WTC11 (cell line): ENCODE measurements at regions not wholly inside any gene's neighbourhood (a gene's known extent, or its start where the extent isn't known, plus 50 kb on each side); places are given as distances from the start of the nearest gene placed in this dataset.

ENCODE experiments used
- ATAC-seq: fragments of 200-7000 bp; cut with Tn5 transposase; 2 replicates; pipeline ENCODE4 v1.10.0; 2021; ENCODE audit warnings: mild to moderate bottlenecking, moderate library complexity
- CTCF ChIA-PET: fragments of 300-600 bp; sonication (Branson Sonifier 250); formaldehyde crosslinking; loops from one replicate; lab custom pipeline; 2021; ENCODE audit warnings: antibody characterized with exemption; lab: Charles Lee
- POLR2A ChIA-PET: fragments of 350-600 bp; sonication (Branson Sonifier 250); formaldehyde crosslinking; loops from one replicate; lab custom pipeline; 2021; ENCODE audit warnings: antibody characterized with exemption; lab: Charles Lee
- DNase-seq: peaks from one replicate; pipeline ENCODE4 v3.0.0; 2021; ENCODE audit warnings: low spot score
- H3K27ac Mint-ChIP-seq: 2 replicates; pipeline ENCODE4 v1.8.0; 2021; ENCODE audit warnings: mixed read lengths
- H3K27me3 Mint-ChIP-seq: 2 replicates; pipeline ENCODE4 v1.8.0; 2021; ENCODE audit warnings: low read depth, mild to moderate bottlenecking, moderate library complexity, mixed read lengths
- H3K36me3 Mint-ChIP-seq: 2 replicates; pipeline ENCODE4 v1.8.0; 2021; ENCODE audit warnings: mixed read lengths
- H3K4me1 Mint-ChIP-seq: 2 replicates; pipeline ENCODE4 v1.8.0; 2022; ENCODE audit warnings: mixed read lengths
- H3K4me3 Mint-ChIP-seq: 2 replicates; pipeline ENCODE4 v1.8.0; 2021; ENCODE audit warnings: mild to moderate bottlenecking, moderate library complexity, mixed read lengths
- H3K9me3 Mint-ChIP-seq: 2 replicates; pipeline ENCODE4 v1.8.0; 2021; ENCODE audit warnings: mixed read lengths
- AFF4 ChIP-seq: sonication (generic); formaldehyde crosslinking; IDR thresholded peaks from 2 replicates; pipeline ENCODE4 v1.8.1; 2023; ENCODE audit warnings: mild to moderate bottlenecking, missing genetic modification reagents, borderline replicate concordance
- AR ChIP-seq: fragments of 250-450 bp; sonication (Bioruptor Pico); IDR thresholded peaks from 2 replicates; pipeline ENCODE4 v1.9.0; 2021; ENCODE audit warnings: mild to moderate bottlenecking
- ATF1 ChIP-seq: sonication (generic); formaldehyde crosslinking; IDR thresholded peaks from 2 replicates; pipeline ENCODE4 v1.8.1; 2023; ENCODE audit warnings: mild to moderate bottlenecking, moderate library complexity, missing genetic modification reagents
- CDX4 ChIP-seq: fragments of 250-450 bp; sonication (Bioruptor Pico); IDR thresholded peaks from 2 replicates; pipeline ENCODE4 v1.9.0; 2021; ENCODE audit warnings: moderate library complexity, mild to moderate bottlenecking, inconsistent platforms, borderline replicate concordance
- CREM ChIP-seq: sonication (generic); formaldehyde crosslinking; IDR thresholded peaks from 2 replicates; pipeline ENCODE4 v1.8.1; 2022; ENCODE audit warnings: mild to moderate bottlenecking, missing genetic modification reagents, moderate library complexity
- FOXJ3 ChIP-seq: sonication (generic); formaldehyde crosslinking; IDR thresholded peaks from 2 replicates; pipeline ENCODE4 v1.9.0; 2021; ENCODE audit warnings: missing genetic modification reagents, mild to moderate bottlenecking, borderline replicate concordance
- FOXP4 ChIP-seq: sonication (generic); formaldehyde crosslinking; IDR thresholded peaks from 2 replicates; pipeline ENCODE4 v1.8.0; 2022; ENCODE audit warnings: mild to moderate bottlenecking, missing genetic modification reagents
- GABPB1 ChIP-seq: sonication (generic); formaldehyde crosslinking; IDR thresholded peaks from 2 replicates; pipeline ENCODE4 v1.8.1; 2023; ENCODE audit warnings: mild to moderate bottlenecking, missing genetic modification reagents
- IRF1 ChIP-seq: sonication (generic); formaldehyde crosslinking; IDR thresholded peaks from 2 replicates; pipeline ENCODE4 v1.8.0; 2023; ENCODE audit warnings: missing genetic modification reagents
- NR2C2 ChIP-seq: sonication (generic); formaldehyde crosslinking; IDR thresholded peaks from 2 replicates; pipeline ENCODE4 v1.8.0; 2022; ENCODE audit warnings: mild to moderate bottlenecking, missing genetic modification reagents
- SMAD3 ChIP-seq: sonication (generic); formaldehyde crosslinking; IDR thresholded peaks from 2 replicates; pipeline ENCODE4 v1.8.0; 2022; ENCODE audit warnings: missing genetic modification reagents, mild to moderate bottlenecking, borderline replicate concordance
- TP53 ChIP-seq: sonication (generic); formaldehyde crosslinking; IDR thresholded peaks from 2 replicates; pipeline ENCODE4 v1.8.1; 2023; ENCODE audit warnings: mild to moderate bottlenecking, missing genetic modification reagents
- ZNF263 ChIP-seq: sonication (generic); formaldehyde crosslinking; IDR thresholded peaks from 2 replicates; pipeline ENCODE4 v1.8.1; 2022; ENCODE audit warnings: low read depth, mild to moderate bottlenecking, moderate library complexity, missing genetic modification reagents
- ZNF317 ChIP-seq: sonication (generic); formaldehyde crosslinking; IDR thresholded peaks from 2 replicates; pipeline ENCODE4 v1.8.1; 2023; ENCODE audit warnings: low read depth, mild to moderate bottlenecking, moderate library complexity, missing genetic modification reagents, borderline replicate concordance
- ZNF416 ChIP-seq: fragments of 250-450 bp; sonication (Bioruptor Pico); IDR thresholded peaks from 2 replicates; pipeline ENCODE4 v1.9.0; 2021; ENCODE audit warnings: mild to moderate bottlenecking, inconsistent platforms
- ZNF512 ChIP-seq: sonication (generic); formaldehyde crosslinking; IDR thresholded peaks from 2 replicates; pipeline ENCODE4 v1.8.1; 2022; ENCODE audit warnings: missing genetic modification reagents, borderline replicate concordance

- Mint-ChIP-seq H3K4me3 (no peak overlapping the region), H3K27me3 (no peaks in the 10 kb centered on the region), H3K4me1 (peaks cover 31% of the 10 kb centered on the region), H3K9me3 (no peaks in the 10 kb centered on the region), H3K36me3 (no peaks in the 10 kb centered on the region), H3K27ac (no peak overlapping the region)
- DNase-seq (no peak), ATAC-seq (no peak)
- CTCF ChIA-PET: no interaction called here
- no peak for TF ChIP-seq ZNF317 (CRISPR knock-in tag)
- no peak for TF ChIP-seq ZNF416
- TF ChIP-seq CDX4 (CRISPR knock-in tag): no peak
- no peak for TF ChIP-seq AR
- no peak for TF ChIP-seq SMAD3
- TF ChIP-seq GABPB1 (CRISPR knock-in tag): no peak
- TF ChIP-seq IRF1 (CRISPR knock-in tag): no peak
- TF ChIP-seq CREM (CRISPR knock-in tag): no peak
- no peak for TF ChIP-seq AFF4 (CRISPR knock-in tag)
- TF ChIP-seq FOXJ3 (CRISPR knock-in tag): no peak
- no peak for TF ChIP-seq FOXP4 (CRISPR knock-in tag)
- TF ChIP-seq NR2C2 (CRISPR knock-in tag): no peak
- TF ChIP-seq ZNF512: no peak
- TF ChIP-seq ZNF263 (CRISPR knock-in tag): no peak
- no peak for TF ChIP-seq TP53
- TF ChIP-seq ATF1 (CRISPR knock-in tag): no peak
- POLR2A ChIA-PET: no interaction called here
Measured at GRCh38 chr2:2767837-2768236, 436.8 kb upstream of the MYT1L start.
